GM12874 (cell line): ENCODE measurements at regions not wholly inside any gene's neighbourhood (a gene's known extent, or its start where the extent isn't known, plus 50 kb on each side); places are given as distances from the start of the nearest gene placed in this dataset.

Experiments
- CTCF ChIP-seq: IDR thresholded peaks from 2 replicates; pipeline ENCODE4 v1.5.1; 2011; ENCODE audit warnings: low read depth, mild to moderate bottlenecking, control low read depth, low read length, moderate library complexity; ENCODE audit not compliant: insufficient read depth

GRCh38 chr16:5670198-5670597 is 572.6 kb upstream of the EEF2KMT start:
- TF ChIP-seq CTCF = no peak

GRCh38 chr16:5668553-5668952 is 571.0 kb upstream of the EEF2KMT start:
- no peak for TF ChIP-seq CTCF

GRCh38 chr16:5665834-5666233 is 568.2 kb upstream of the EEF2KMT start:
- TF ChIP-seq CTCF = no peak

GRCh38 chr16:5653789-5654188 is 556.2 kb upstream of the EEF2KMT start:
- TF ChIP-seq CTCF = no peak

- no peak for TF ChIP-seq CTCF
These were observed 555.4 kb upstream of the EEF2KMT start for GRCh38 chr16:5653041-5653440.

- TF ChIP-seq CTCF = no peak
These were observed 552.5 kb upstream of the EEF2KMT start for GRCh38 chr16:5649762-5650743.

GRCh38 chr16:5647051-5647450 is 549.5 kb upstream of the EEF2KMT start:
- TF ChIP-seq CTCF = no peak
